ENCODE measurements at regions not wholly inside any gene's neighbourhood (a gene's known extent, or its start where the extent isn't known, plus 50 kb on each side); places are given as distances from the start of the nearest gene placed in this dataset.

- H3K36me3 ChIP-seq (ENCODE audit: insufficient read depth in 1 of 2, low read depth in 1 of 2) = no peaks in the 10 kb centered on the region
- DNase-seq = no peak
- TF ChIP-seq CTCF (IDR thresholded peaks at IDR 0.05) = no peak
- peaks cover 0 to 4% (median 0%) of the 10 kb centered on the region in 3 donors for H3K27me3 ChIP-seq (ENCODE audit: insufficient read depth in 3 of 3, low read length in 2 of 3)
- ATAC-seq = no peak
- intact Hi-C loops (cut with DNase I) = no loop called here
- H3K4me3 ChIP-seq = no peak overlapping the region
- no peak overlapping the region for H3K27ac ChIP-seq
- no peaks in the 10 kb centered on the region for H3K9me3 ChIP-seq
- no peaks in the 10 kb centered on the region for H3K4me1 ChIP-seq
Observed at GRCh38 chr4:108223313-108223712, 54.6 kb upstream of the LEF1 start.

- 89 to 95% (median 95%) methylated on average over 5 of the region's 5 CpGs for WGBS, 3 donors
- Histone ChIP-seq H3K9me3 (no peaks in the 10 kb centered on the region), H3K4me1 (no peaks in the 10 kb centered on the region), H3K27ac (no peak overlapping the region), H3K36me3 (ENCODE audit: insufficient read depth in 1 of 2, low read depth in 1 of 2) (no peaks in the 10 kb centered on the region), H3K27me3 (ENCODE audit: insufficient read depth in 3 of 3, low read length in 2 of 3) (peaks cover 0 to 4% (median 0%) of the 10 kb centered on the region in 3 donors), H3K4me3 (no peak overlapping the region)
- ATAC-seq = no peak
- intact Hi-C loops (cut with DNase I) = no loop called here
- no peak for DNase-seq
- TF ChIP-seq CTCF (IDR thresholded peaks at IDR 0.05) = no peak
Observed at GRCh38 chr4:108219998-108220397, 51.3 kb upstream of the LEF1 start.

Measured in psoas muscle (tissue), 7 donors.